ENCODE measurements at regions not wholly inside any gene's neighbourhood (a gene's known extent, or its start where the extent isn't known, plus 50 kb on each side); places are given as distances from the start of the nearest gene placed in this dataset.

- H3K4me1 ChIP-seq (ENCODE audit: insufficient read depth) = peaks cover 21% of the 10 kb centered on the region
- no peak overlapping the region for H2AFZ ChIP-seq
- DNase-seq (ENCODE audit: low spot score) = no peak
- no peak overlapping the region for H3K4me2 ChIP-seq
- no peaks in the 10 kb centered on the region for H3K9me3 ChIP-seq (ENCODE audit: low read depth)
- no peaks in the 10 kb centered on the region for H3K36me3 ChIP-seq (replicated peaks; ENCODE audit: insufficient read depth, low read depth)
- H3K4me3 ChIP-seq = no peak overlapping the region
- WGBS (ENCODE audit: low lambda C conversion rate, missing lambda C conversion rate) = 60% methylated on average over 10 of the region's 10 CpGs
- no peak for TF ChIP-seq EZH2 (IDR thresholded peaks at IDR 0.05; ENCODE audit: borderline replicate concordance)
- TF ChIP-seq CTCF (IDR thresholded peaks at IDR 0.05; ENCODE audit: poor library complexity) = no peak
- no peak for TF ChIP-seq EZH2phosphoT487 (IDR thresholded peaks at IDR 0.05; ENCODE audit: low read depth, severe bottlenecking, unreplicated experiment)
- H3K9me2 ChIP-seq (replicated peaks; ENCODE audit: insufficient read depth) = no peaks in the 10 kb centered on the region
- H4K20me1 ChIP-seq (ENCODE audit: insufficient read depth, poor library complexity, severe bottlenecking) = no peaks in the 10 kb centered on the region
- H3K27ac ChIP-seq = peak overlapping the region; percentile 27
- no peaks in the 10 kb centered on the region for H3K79me2 ChIP-seq
- no peaks in the 10 kb centered on the region for H3K27me3 ChIP-seq
These were observed 78.9 kb downstream of the EMP1 start for GRCh38 chr12:13275241-13276085.

- WGBS (ENCODE audit: low lambda C conversion rate, missing lambda C conversion rate) = 79% methylated on average over 12 of the region's 12 CpGs
- H3K4me2 ChIP-seq = no peak overlapping the region
- H3K27ac ChIP-seq = no peak overlapping the region
- H3K9me2 ChIP-seq (replicated peaks; ENCODE audit: insufficient read depth) = no peaks in the 10 kb centered on the region
- H4K20me1 ChIP-seq (ENCODE audit: insufficient read depth, poor library complexity, severe bottlenecking) = no peaks in the 10 kb centered on the region
- TF ChIP-seq EZH2phosphoT487 (IDR thresholded peaks at IDR 0.05; ENCODE audit: low read depth, severe bottlenecking, unreplicated experiment) (no peak), CTCF (IDR thresholded peaks at IDR 0.05; ENCODE audit: poor library complexity) (no peak), EZH2 (IDR thresholded peaks at IDR 0.05; ENCODE audit: borderline replicate concordance) (no peak)
- no peaks in the 10 kb centered on the region for H3K36me3 ChIP-seq (replicated peaks; ENCODE audit: insufficient read depth, low read depth)
- no peaks in the 10 kb centered on the region for H3K27me3 ChIP-seq
- H3K4me1 ChIP-seq (ENCODE audit: insufficient read depth) = peaks cover 21% of the 10 kb centered on the region
- H3K9me3 ChIP-seq (ENCODE audit: low read depth) = no peaks in the 10 kb centered on the region
- DNase-seq (ENCODE audit: low spot score) = no peak
- no peaks in the 10 kb centered on the region for H3K79me2 ChIP-seq
- no peak overlapping the region for H3K4me3 ChIP-seq
- no peak overlapping the region for H2AFZ ChIP-seq
These were observed 77.3 kb downstream of the EMP1 start for GRCh38 chr12:13273850-13274249.

- WGBS (ENCODE audit: low lambda C conversion rate, missing lambda C conversion rate) = 39% methylated on average over 6 of the region's 6 CpGs
- Histone ChIP-seq H3K79me2 (no peaks in the 10 kb centered on the region), H2AFZ (no peak overlapping the region), H3K27ac (peak overlapping the region; percentile 14), H3K36me3 (replicated peaks; ENCODE audit: insufficient read depth, low read depth) (no peaks in the 10 kb centered on the region), H3K4me2 (peak overlapping the region; percentile 4), H3K4me3 (no peak overlapping the region), H4K20me1 (ENCODE audit: insufficient read depth, poor library complexity, severe bottlenecking) (no peaks in the 10 kb centered on the region), H3K4me1 (ENCODE audit: insufficient read depth) (peaks cover 19% of the 10 kb centered on the region), H3K9me3 (ENCODE audit: low read depth) (no peaks in the 10 kb centered on the region), H3K27me3 (no peaks in the 10 kb centered on the region), H3K9me2 (replicated peaks; ENCODE audit: insufficient read depth) (no peaks in the 10 kb centered on the region)
- DNase-seq (ENCODE audit: low spot score) = peak; percentile 44
- TF ChIP-seq CTCF (IDR thresholded peaks at IDR 0.05; ENCODE audit: poor library complexity) (no peak), EZH2 (IDR thresholded peaks at IDR 0.05; ENCODE audit: borderline replicate concordance) (no peak)
These were observed 76.6 kb downstream of the EMP1 start for GRCh38 chr12:13273097-13273496.
